ENCODE measurements at regions not wholly inside any gene's neighbourhood (a gene's known extent, or its start where the extent isn't known, plus 50 kb on each side); places are given as distances from the start of the nearest gene placed in this dataset.

DNA sequence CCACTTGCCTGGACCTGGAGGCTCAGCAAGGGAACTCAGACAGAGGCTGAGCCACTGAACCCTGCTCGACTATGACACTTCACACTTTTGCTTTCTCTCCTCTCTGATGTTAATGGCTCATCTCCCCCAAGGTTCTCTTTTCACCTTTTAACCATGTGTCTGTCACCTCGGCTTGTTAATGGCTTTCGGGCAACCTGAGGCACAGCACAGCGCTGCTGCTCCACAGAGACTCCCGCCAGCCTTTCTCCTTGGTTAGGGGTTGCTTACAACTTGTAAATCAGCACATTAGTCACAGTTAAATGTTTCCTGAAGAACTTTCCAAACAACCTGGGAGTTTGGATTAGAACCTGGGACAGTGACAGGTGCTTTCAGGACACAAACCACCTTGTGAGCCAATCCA lies 136.2 kb upstream of the TBX20 start:
- DNase-seq (ENCODE audit: insufficient read length, low spot score) (no peak), FAIRE-seq (no peak)
- TF ChIP-seq POU2F2 (IDR thresholded peaks at IDR 0.05; ENCODE audit: low read depth, low read length) (no peak), SPI1 (IDR thresholded peaks at IDR 0.05; ENCODE audit: low read depth, low read length) (no peak), TAF1 (IDR thresholded peaks at IDR 0.05; ENCODE audit: low read depth, low read length) (no peak), PAX5 (IDR thresholded peaks at IDR 0.05; ENCODE audit: insufficient read depth, low read length, severe bottlenecking) (no peak), POLR2AphosphoS5 (IDR thresholded peaks at IDR 0.05; ENCODE audit: low read depth, low read length) (no peak), POLR2A (IDR thresholded peaks at IDR 0.05; ENCODE audit: low read depth, low read length) (no peak)

GRCh38 chr7:35389636-35390035 lies 135.7 kb upstream of the TBX20 start:
- no peak for DNase-seq (ENCODE audit: insufficient read length, low spot score)
- TF ChIP-seq POU2F2 (IDR thresholded peaks at IDR 0.05; ENCODE audit: low read depth, low read length) (no peak), TAF1 (IDR thresholded peaks at IDR 0.05; ENCODE audit: low read depth, low read length) (no peak), POLR2AphosphoS5 (IDR thresholded peaks at IDR 0.05; ENCODE audit: low read depth, low read length) (no peak), SPI1 (IDR thresholded peaks at IDR 0.05; ENCODE audit: low read depth, low read length) (no peak), PAX5 (IDR thresholded peaks at IDR 0.05; ENCODE audit: insufficient read depth, low read length, severe bottlenecking) (no peak), POLR2A (IDR thresholded peaks at IDR 0.05; ENCODE audit: low read depth, low read length) (no peak)
- no peak for FAIRE-seq

- no peak for DNase-seq (ENCODE audit: insufficient read length, low spot score)
- TF ChIP-seq POU2F2 (IDR thresholded peaks at IDR 0.05; ENCODE audit: low read depth, low read length): no peak
- TF ChIP-seq POLR2A (IDR thresholded peaks at IDR 0.05; ENCODE audit: low read depth, low read length): no peak
- no peak for TF ChIP-seq PAX5 (IDR thresholded peaks at IDR 0.05; ENCODE audit: insufficient read depth, low read length, severe bottlenecking)
- no peak for TF ChIP-seq POLR2AphosphoS5 (IDR thresholded peaks at IDR 0.05; ENCODE audit: low read depth, low read length)
- FAIRE-seq: no peak
Measured at GRCh38 chr7:35386816-35387706, 133.2 kb upstream of the TBX20 start.

GRCh38 chr7:35386082-35386815 lies 132.3 kb upstream of the TBX20 start:
- DNase-seq (ENCODE audit: insufficient read length, low spot score) (no peak), FAIRE-seq (no peak)
- TF ChIP-seq POLR2A (IDR thresholded peaks at IDR 0.05; ENCODE audit: low read depth, low read length) (no peak), POU2F2 (IDR thresholded peaks at IDR 0.05; ENCODE audit: low read depth, low read length) (no peak), POLR2AphosphoS5 (IDR thresholded peaks at IDR 0.05; ENCODE audit: low read depth, low read length) (no peak), TAF1 (IDR thresholded peaks at IDR 0.05; ENCODE audit: low read depth, low read length) (no peak)

- TF ChIP-seq SPI1 (IDR thresholded peaks at IDR 0.05; ENCODE audit: low read depth, low read length): no peak
- no peak for TF ChIP-seq TAF1 (IDR thresholded peaks at IDR 0.05; ENCODE audit: low read depth, low read length)
- no peak for TF ChIP-seq POLR2AphosphoS5 (IDR thresholded peaks at IDR 0.05; ENCODE audit: low read depth, low read length)
- no peak for TF ChIP-seq PAX5 (IDR thresholded peaks at IDR 0.05; ENCODE audit: insufficient read depth, low read length, severe bottlenecking)
- no peak for TF ChIP-seq POU2F2 (IDR thresholded peaks at IDR 0.05; ENCODE audit: low read depth, low read length)
- no peak for TF ChIP-seq POLR2A (IDR thresholded peaks at IDR 0.05; ENCODE audit: low read depth, low read length)
- FAIRE-seq (no peak), DNase-seq (ENCODE audit: insufficient read length, low spot score) (no peak)
Measured at GRCh38 chr7:35384761-35385700, 131.1 kb upstream of the TBX20 start.

DNA sequence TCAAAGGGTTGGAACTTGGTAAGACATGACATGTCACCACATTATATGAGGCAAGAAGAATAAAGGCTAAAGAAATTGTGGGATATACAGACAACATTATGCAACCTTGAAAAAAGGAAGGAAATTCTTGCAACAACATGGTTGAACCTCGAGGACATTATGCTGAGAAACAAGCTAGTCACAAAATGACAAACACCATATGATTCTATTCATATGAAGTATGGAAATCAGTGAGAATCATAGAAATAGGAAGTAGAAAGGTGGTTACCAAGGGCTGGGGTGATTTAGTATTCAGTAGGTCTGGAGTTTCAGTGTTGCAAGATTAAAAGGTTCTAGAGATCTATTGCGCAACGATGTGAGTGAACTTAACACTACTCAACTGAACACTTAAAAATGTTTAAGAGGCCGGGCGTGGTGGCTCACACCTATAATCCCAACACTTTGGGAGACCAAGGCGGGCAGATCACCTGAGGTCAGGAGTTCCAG lies 126.9 kb upstream of the TBX20 start:
- FAIRE-seq: no peak
- DNase-seq (ENCODE audit: insufficient read length, low spot score): no peak

DNA sequence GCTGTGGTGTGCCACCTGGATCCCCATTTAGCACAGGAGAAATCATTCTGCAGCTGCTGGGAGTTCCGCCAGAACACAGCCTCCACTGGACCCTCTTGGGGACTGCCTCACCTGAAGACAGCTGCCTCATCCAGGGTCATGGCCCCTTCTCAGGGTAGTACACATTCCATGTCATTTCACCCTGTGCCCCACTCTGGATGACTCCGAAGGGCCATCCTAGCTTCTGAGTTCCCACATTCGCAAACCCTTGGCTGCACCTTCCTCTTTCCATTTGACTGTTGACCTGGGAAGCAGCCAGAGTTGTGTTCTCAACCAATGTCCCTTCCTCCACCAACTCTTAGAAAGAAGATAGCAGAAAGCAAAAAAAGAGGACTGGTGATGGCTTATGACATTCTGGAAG lies 125.6 kb upstream of the TBX20 start:
- FAIRE-seq (no peak), DNase-seq (ENCODE audit: insufficient read length, low spot score) (no peak)
- TF ChIP-seq POU2F2 (IDR thresholded peaks at IDR 0.05; ENCODE audit: low read depth, low read length) (no peak), TAF1 (IDR thresholded peaks at IDR 0.05; ENCODE audit: low read depth, low read length) (no peak), SPI1 (IDR thresholded peaks at IDR 0.05; ENCODE audit: low read depth, low read length) (no peak), POLR2AphosphoS5 (IDR thresholded peaks at IDR 0.05; ENCODE audit: low read depth, low read length) (no peak), POLR2A (IDR thresholded peaks at IDR 0.05; ENCODE audit: low read depth, low read length) (no peak), PAX5 (IDR thresholded peaks at IDR 0.05; ENCODE audit: insufficient read depth, low read length, severe bottlenecking) (no peak)

More for the DNA sequence above, 126.9 kb upstream of the TBX20 start:
- TF ChIP-seq SPI1 (IDR thresholded peaks at IDR 0.05; ENCODE audit: low read depth, low read length) (no peak), POU2F2 (IDR thresholded peaks at IDR 0.05; ENCODE audit: low read depth, low read length) (no peak), POLR2AphosphoS5 (IDR thresholded peaks at IDR 0.05; ENCODE audit: low read depth, low read length) (no peak), PAX5 (IDR thresholded peaks at IDR 0.05; ENCODE audit: insufficient read depth, low read length, severe bottlenecking) (no peak), POLR2A (IDR thresholded peaks at IDR 0.05; ENCODE audit: low read depth, low read length) (no peak), TAF1 (IDR thresholded peaks at IDR 0.05; ENCODE audit: low read depth, low read length) (no peak)

DNA sequence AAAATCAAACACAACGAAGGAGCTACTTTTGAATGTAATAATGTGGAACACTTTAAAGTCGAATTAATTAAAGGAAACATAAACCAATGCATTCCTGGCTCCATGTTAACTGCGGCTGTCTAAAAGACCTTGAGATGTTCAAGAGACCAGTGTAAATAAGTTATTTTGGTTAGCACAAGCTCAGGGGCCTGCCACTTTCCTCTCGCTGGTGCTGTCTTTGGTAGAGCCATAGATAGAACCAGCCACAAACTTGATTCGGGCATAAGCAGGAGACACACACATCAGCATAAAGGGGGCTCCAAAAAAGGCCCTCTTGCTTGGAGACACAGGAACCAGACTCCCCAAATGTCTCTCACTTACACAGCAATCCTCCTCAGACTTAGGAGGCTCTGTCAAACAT lies 121.6 kb upstream of the TBX20 start:
- DNase-seq (ENCODE audit: insufficient read length, low spot score) (no peak), FAIRE-seq (no peak)
- TF ChIP-seq TAF1 (IDR thresholded peaks at IDR 0.05; ENCODE audit: low read depth, low read length): no peak
- no peak for TF ChIP-seq POLR2A (IDR thresholded peaks at IDR 0.05; ENCODE audit: low read depth, low read length)
- no peak for TF ChIP-seq SPI1 (IDR thresholded peaks at IDR 0.05; ENCODE audit: low read depth, low read length)
- no peak for TF ChIP-seq POU2F2 (IDR thresholded peaks at IDR 0.05; ENCODE audit: low read depth, low read length)
- TF ChIP-seq POLR2AphosphoS5 (IDR thresholded peaks at IDR 0.05; ENCODE audit: low read depth, low read length): no peak
- TF ChIP-seq PAX5 (IDR thresholded peaks at IDR 0.05; ENCODE audit: insufficient read depth, low read length, severe bottlenecking): no peak

Data from GM12891 (cell line).